ENCODE measurements at regions not wholly inside any gene's neighbourhood (a gene's known extent, or its start where the extent isn't known, plus 50 kb on each side); places are given as distances from the start of the nearest gene placed in this dataset.

DNA sequence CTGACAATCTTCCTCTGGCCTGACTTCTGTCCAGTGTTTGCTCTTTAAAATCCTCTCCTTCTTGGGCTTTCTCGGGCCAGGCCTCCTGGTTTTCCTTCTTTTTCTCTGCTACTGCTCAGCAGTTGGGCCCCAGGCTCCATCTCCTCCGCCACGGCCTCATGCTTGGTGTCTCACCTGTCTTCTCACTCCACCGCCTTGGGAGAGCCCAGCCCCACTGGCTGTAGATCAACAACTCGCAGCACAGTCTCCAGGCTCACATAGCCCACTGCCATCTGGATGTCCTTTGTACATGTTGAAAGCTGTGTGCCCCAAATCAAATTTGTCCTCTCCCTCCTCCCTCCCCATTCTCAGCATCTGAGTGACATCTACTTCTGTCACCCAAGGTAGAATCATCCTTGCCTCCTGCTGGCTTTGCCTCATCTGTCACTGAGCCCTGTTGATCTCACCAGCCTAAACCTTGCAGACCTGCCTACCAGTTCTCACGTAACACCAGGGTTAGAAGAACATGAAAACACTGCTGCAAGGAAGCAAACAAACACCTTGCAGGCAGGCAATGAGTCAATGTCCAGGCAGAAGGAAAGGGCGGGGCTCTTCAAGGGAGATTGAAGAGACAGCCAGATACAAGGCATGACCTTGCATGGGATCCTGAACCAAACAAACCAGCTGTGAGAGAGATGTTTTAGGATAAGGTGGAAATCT is 103.2 kb upstream of the SMURF2 start:
- Histone ChIP-seq H3K4me2 (ENCODE audit: insufficient read depth, low read length) (no peak overlapping the region), H3K9me3 (replicated peaks; ENCODE audit: control insufficient read depth, insufficient read depth, low read length) (no peaks in the 10 kb centered on the region), H3K27ac (ENCODE audit: insufficient read depth, low read depth, low read length) (no peak overlapping the region), H3K9me1 (replicated peaks; ENCODE audit: control insufficient read depth, extremely low read depth, insufficient read depth, low read length) (no peaks in the 10 kb centered on the region), H3K36me3 (ENCODE audit: control insufficient read depth in 2 of 2, extremely low read depth in 1 of 2, insufficient read depth in 2 of 2, low read length in 2 of 2) (peaks cover 6 to 9% of the 10 kb centered on the region in 2 experiments), H3K4me3 (replicated peaks in 1 of 3; ENCODE audit: insufficient read depth in 1 of 3, low read depth in 1 of 3, low read length in 3 of 3) (no peak overlapping the region), H3K79me2 (ENCODE audit: control insufficient read depth, insufficient read depth, low read length) (peaks cover 10% of the 10 kb centered on the region), H3K27me3 (ENCODE audit: control insufficient read depth in 2 of 2, insufficient read depth in 2 of 2, low read length in 2 of 2) (no peaks in the 10 kb centered on the region), H3K4me1 (ENCODE audit: control insufficient read depth, extremely low read depth, insufficient read depth, low read length) (peaks cover 4% of the 10 kb centered on the region), H2AFZ (ENCODE audit: low read depth, low read length) (no peak overlapping the region), H4K20me1 (replicated peaks; ENCODE audit: control insufficient read depth, extremely low read depth, insufficient read depth, low read length) (no peaks in the 10 kb centered on the region), H3K9ac (replicated peaks; ENCODE audit: extremely low read depth, insufficient read depth, low read length) (no peak overlapping the region)
- ChIA-PET CTCF (no interaction called here), POLR2A (no interaction called here)
- dilution Hi-C loops (cut with MboI; ENCODE audit: extremely low pct_ligation_motif_present, low sequenced_read_pairs) = no loop called here
- FAIRE-seq = peak; percentile 64
- no TSS peak for BruUV-seq (replicated peaks)
- TF ChIP-seq POLR2AphosphoS5 (IDR thresholded peaks at IDR 0.05; ENCODE audit: insufficient read depth, low read depth, low read length) (no peak), MYC (IDR thresholded peaks at IDR 0.05; ENCODE audit: low read depth, low read length) (no peak), GATA2 (IDR thresholded peaks at IDR 0.05; ENCODE audit: insufficient read depth, insufficient read length, low read depth, low read length) (no peak), EZH2 (IDR thresholded peaks at IDR 0.05; ENCODE audit: borderline replicate concordance, low read depth, low read length, severe bottlenecking) (no peak), FOS (IDR thresholded peaks at IDR 0.05; ENCODE audit: borderline replicate concordance, insufficient read depth, low read length) (no peak), JUN (IDR thresholded peaks at IDR 0.05; ENCODE audit: borderline replicate concordance, insufficient read depth, insufficient read length, low read depth) (no peak), POLR2A (IDR thresholded peaks at IDR 0.05; ENCODE audit: low read depth, low read length) (no peak)
- TF ChIP-seq, protein P1, sequence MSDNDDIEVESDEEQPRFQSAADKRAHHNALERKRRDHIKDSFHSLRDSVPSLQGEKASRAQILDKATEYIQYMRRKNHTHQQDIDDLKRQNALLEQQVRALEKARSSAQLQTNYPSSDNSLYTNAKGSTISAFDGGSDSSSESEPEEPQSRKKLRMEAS (IDR thresholded peaks at IDR 0.05; ENCODE audit: insufficient read depth, insufficient read length) = no peak
- TF ChIP-seq, protein P2, sequence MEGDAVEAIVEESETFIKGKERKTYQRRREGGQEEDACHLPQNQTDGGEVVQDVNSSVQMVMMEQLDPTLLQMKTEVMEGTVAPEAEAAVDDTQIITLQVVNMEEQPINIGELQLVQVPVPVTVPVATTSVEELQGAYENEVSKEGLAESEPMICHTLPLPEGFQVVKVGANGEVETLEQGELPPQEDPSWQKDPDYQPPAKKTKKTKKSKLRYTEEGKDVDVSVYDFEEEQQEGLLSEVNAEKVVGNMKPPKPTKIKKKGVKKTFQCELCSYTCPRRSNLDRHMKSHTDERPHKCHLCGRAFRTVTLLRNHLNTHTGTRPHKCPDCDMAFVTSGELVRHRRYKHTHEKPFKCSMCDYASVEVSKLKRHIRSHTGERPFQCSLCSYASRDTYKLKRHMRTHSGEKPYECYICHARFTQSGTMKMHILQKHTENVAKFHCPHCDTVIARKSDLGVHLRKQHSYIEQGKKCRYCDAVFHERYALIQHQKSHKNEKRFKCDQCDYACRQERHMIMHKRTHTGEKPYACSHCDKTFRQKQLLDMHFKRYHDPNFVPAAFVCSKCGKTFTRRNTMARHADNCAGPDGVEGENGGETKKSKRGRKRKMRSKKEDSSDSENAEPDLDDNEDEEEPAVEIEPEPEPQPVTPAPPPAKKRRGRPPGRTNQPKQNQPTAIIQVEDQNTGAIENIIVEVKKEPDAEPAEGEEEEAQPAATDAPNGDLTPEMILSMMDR (IDR thresholded peaks at IDR 0.05; ENCODE audit: extremely low read depth in 1 of 2, insufficient read depth in 1 of 2, low read depth in 1 of 2, low read length in 2 of 2) = no peak
- intact Hi-C loops (cut with micrococcal nuclease) = no loop called here
- no peak for DNase-seq (ENCODE audit: low read depth, low spot score)

Data from endothelial cell of umbilical vein (primary cell).